Astrocyte of the spinal cord (primary cell): ENCODE measurements at regions not wholly inside any gene's neighbourhood (a gene's known extent, or its start where the extent isn't known, plus 50 kb on each side); places are given as distances from the start of the nearest gene placed in this dataset.

Source experiments
- DNase-seq: peaks from one replicate; pipeline ENCODE4 v3.0.0; 2011; ENCODE audit warnings: low read depth, low spot score
- H3K4me3 ChIP-seq: 2 replicates; pipeline ENCODE4 v1.5.1; 2011; ENCODE audit warnings: low read depth, mild to moderate bottlenecking, low read length, moderate library complexity
- CTCF ChIP-seq: IDR thresholded peaks from 2 replicates; pipeline ENCODE4 v1.5.1; 2012; ENCODE audit warnings: low read depth, mild to moderate bottlenecking, low read length, inconsistent platforms
- in situ Hi-C: cut with HindIII; loops from 2 replicates; pipeline ENCODE4 v1.10.0; 2017; ENCODE audit warnings: low sequenced_read_pairs

- TF ChIP-seq CTCF: no peak
- H3K4me3 ChIP-seq: no peak overlapping the region
- DNase-seq: no peak
- in situ Hi-C loops: no loop called here
Observed at GRCh38 chr3:153897025-153897723, 224.0 kb upstream of the ARHGEF26 start.

GRCh38 chr3:153897842-153898241 is 223.3 kb upstream of the ARHGEF26 start:
- no peak overlapping the region for H3K4me3 ChIP-seq
- in situ Hi-C loops: no loop called here

GRCh38 chr3:153901152-153901551 is 220.0 kb upstream of the ARHGEF26 start:
- DNase-seq: no peak
- in situ Hi-C loops: no loop called here

More at GRCh38 chr3:153897842-153898241, 223.3 kb upstream of the ARHGEF26 start:
- no peak for TF ChIP-seq CTCF
- no peak for DNase-seq

GRCh38 chr3:153901991-153902390 is 219.2 kb upstream of the ARHGEF26 start:
- no peak for TF ChIP-seq CTCF
- peak; percentile 7 for DNase-seq
- no peak overlapping the region for H3K4me3 ChIP-seq
- in situ Hi-C loops: no loop called here

More at GRCh38 chr3:153901152-153901551, 220.0 kb upstream of the ARHGEF26 start:
- H3K4me3 ChIP-seq: no peak overlapping the region
- no peak for TF ChIP-seq CTCF

GRCh38 chr3:153903430-153903829 is 217.8 kb upstream of the ARHGEF26 start:
- in situ Hi-C loops: no loop called here
- no peak for TF ChIP-seq CTCF
- no peak for DNase-seq
- H3K4me3 ChIP-seq: no peak overlapping the region

- TF ChIP-seq CTCF: no peak
- H3K4me3 ChIP-seq: no peak overlapping the region
- no peak for DNase-seq
- in situ Hi-C loops: no loop called here
Observed at GRCh38 chr3:153906366-153906765, 214.8 kb upstream of the ARHGEF26 start.
